Ovary (tissue), 3 donors: ENCODE measurements at regions not wholly inside any gene's neighbourhood (a gene's known extent, or its start where the extent isn't known, plus 50 kb on each side); places are given as distances from the start of the nearest gene placed in this dataset.

ENCODE experiments used
- EP300 ChIP-seq: sonication (generic); formaldehyde crosslinking; IDR thresholded peaks from one replicate; pipeline ENCODE4 v1.6.1; 2017; ENCODE audit warnings: antibody characterized with exemption
- POLR2A ChIP-seq: fragments of 450-650 bp; IDR thresholded peaks from one replicate; pipeline ENCODE4 v1.6.1; 2017; ENCODE audit warnings: antibody characterized with exemption, mild to moderate bottlenecking, moderate library complexity
- TF ChIP-seq, protein P1 (sequence below), 3 donors: fragments of 450-650 bp in 2 of 3; fragments of 200-600 bp in 1 of 3; IDR thresholded peaks; one replicate each; pipeline versions ENCODE4 v1.5.1 to v1.8.0; 2016 to 2022; ENCODE audit warnings: antibody characterized with exemption in 3 of 3, mild to moderate bottlenecking in 1 of 3
- donor health status: DM: no; HTN: no; CAD: no.

DNA sequence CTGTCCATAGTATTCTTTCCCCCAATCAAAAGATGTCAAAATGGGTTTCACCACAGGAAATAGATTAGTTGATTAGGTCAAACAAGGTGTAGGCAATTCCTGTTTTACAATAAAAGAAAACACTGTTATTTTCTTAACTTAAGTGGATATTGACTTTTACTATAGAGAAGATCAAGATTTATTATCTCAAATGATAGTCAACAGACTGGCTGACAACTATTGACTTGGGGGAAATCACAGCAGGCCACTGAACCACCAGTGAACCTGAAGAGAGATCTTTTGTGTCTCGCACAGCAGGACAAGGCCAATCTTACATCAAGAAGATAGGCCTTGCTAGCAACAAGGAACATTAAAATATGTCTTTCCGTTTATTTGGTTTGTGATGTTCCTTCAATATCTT is 1187.6 kb downstream of the SI start:
- TF ChIP-seq POLR2A = no peak
- TF ChIP-seq, protein P1, sequence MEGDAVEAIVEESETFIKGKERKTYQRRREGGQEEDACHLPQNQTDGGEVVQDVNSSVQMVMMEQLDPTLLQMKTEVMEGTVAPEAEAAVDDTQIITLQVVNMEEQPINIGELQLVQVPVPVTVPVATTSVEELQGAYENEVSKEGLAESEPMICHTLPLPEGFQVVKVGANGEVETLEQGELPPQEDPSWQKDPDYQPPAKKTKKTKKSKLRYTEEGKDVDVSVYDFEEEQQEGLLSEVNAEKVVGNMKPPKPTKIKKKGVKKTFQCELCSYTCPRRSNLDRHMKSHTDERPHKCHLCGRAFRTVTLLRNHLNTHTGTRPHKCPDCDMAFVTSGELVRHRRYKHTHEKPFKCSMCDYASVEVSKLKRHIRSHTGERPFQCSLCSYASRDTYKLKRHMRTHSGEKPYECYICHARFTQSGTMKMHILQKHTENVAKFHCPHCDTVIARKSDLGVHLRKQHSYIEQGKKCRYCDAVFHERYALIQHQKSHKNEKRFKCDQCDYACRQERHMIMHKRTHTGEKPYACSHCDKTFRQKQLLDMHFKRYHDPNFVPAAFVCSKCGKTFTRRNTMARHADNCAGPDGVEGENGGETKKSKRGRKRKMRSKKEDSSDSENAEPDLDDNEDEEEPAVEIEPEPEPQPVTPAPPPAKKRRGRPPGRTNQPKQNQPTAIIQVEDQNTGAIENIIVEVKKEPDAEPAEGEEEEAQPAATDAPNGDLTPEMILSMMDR (IDR thresholded peaks at IDR 0.05) = no peak
- no peak for TF ChIP-seq EP300
